Activated T-cell treated with anti-CD3 and anti-CD28 coated beads, Interleukin-2, amount 50 U/mL, for 4 hours (primary cell): ENCODE measurements at regions not wholly inside any gene's neighbourhood (a gene's known extent, or its start where the extent isn't known, plus 50 kb on each side); places are given as distances from the start of the nearest gene placed in this dataset.

Experiments
- ATAC-seq, 2 donors: fragments of 200-7000 bp; cut with Tn5 transposase; one replicate each; pipeline ENCODE4 v1.10.0; 2021
- DNase-seq: peaks from one replicate; pipeline ENCODE4 v3.0.0-alpha.2; 2020
- H3K27me3 Mint-ChIP-seq: one replicate; pipeline ENCODE4 v1.8.0; 2021; ENCODE audit warnings: low read depth, mixed read lengths
- H3K36me3 Mint-ChIP-seq: one replicate; pipeline ENCODE4 v1.8.0; 2022; ENCODE audit warnings: mixed read lengths; ENCODE audit not compliant: insufficient read depth
- H3K4me1 Mint-ChIP-seq: one replicate; pipeline ENCODE4 v1.8.0; 2021; ENCODE audit warnings: low read depth, mixed read lengths
- H3K4me3 Mint-ChIP-seq: one replicate; pipeline ENCODE4 v1.8.0; 2021; ENCODE audit warnings: mild to moderate bottlenecking, moderate library complexity, mixed read lengths
- H3K9me3 Mint-ChIP-seq: one replicate; pipeline ENCODE4 v1.8.0; 2021; ENCODE audit warnings: mixed read lengths

DNA sequence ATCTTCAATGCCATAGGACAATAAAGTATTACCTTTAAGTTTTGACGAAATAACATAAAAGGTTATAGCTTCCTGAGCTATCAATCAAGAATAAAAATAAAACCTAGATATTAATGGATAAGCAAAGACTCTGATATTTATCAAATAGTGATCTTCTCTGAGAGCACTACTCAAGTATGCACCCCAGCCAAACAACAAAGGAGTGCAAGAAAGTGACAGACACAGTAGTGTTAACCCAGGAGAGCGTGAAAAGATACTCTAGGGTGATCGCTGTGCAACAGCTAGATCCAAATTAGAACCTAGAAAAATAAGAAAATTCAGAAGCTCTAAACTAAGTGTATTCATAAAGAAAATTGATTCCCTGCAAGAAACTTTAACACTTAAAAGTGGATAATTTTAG is 83.5 kb upstream of the CDYL start:
- DNase-seq: no peak
- no peaks in the 10 kb centered on the region for H3K36me3 Mint-ChIP-seq
- no peak for ATAC-seq
- H3K4me1 Mint-ChIP-seq: no peaks in the 10 kb centered on the region
- H3K27me3 Mint-ChIP-seq: peaks cover 17% of the 10 kb centered on the region
- no peak overlapping the region for H3K4me3 Mint-ChIP-seq
- H3K9me3 Mint-ChIP-seq: no peaks in the 10 kb centered on the region

DNA sequence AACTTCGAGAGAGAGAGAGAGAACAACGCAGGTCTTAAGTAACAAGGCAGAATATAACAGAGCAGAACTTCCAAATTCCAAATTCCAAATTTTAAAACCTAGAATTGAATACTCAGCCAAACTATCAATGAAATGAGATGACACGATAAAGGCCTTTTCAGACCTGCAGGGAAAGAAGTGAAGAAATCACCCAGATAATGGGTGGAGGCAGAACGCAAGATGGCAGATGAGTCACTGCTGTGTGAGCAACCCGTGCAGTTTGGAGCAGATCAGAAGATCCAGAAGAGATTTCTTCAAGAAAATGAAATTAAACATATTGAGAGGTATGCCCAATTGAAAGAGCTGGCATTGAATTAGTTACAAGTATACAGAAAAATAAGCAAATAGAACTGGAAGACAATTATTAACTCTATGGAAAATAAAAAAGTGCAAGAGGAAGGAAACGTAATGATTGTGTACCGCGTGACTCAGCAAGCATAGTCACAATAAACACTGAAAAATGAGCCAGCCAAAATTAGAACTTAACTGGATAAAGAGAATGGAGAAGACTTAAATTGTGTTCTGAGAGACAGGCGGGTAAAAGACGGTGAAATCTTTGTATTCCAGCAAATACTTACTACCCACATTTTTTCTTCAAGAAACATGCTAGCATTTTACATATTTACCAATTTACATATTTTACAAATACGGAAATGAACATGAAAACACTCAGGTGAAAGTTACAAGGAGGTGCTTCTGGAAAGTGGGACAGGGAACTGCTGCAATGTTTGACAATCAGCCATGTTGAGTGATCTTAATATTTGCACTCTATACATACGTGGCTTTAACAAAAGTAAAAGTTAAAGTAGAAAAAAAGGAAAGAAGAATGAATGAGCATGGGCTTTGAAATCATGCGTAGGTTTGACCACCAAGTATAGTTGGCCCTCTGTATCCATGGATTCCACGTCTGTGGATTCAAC is 87.9 kb upstream of the CDYL start:
- ATAC-seq (no peak), DNase-seq (no peak)
- Mint-ChIP-seq H3K9me3 (no peaks in the 10 kb centered on the region), H3K4me3 (no peak overlapping the region), H3K27me3 (peaks cover 21% of the 10 kb centered on the region), H3K36me3 (no peaks in the 10 kb centered on the region), H3K4me1 (no peaks in the 10 kb centered on the region)

DNA sequence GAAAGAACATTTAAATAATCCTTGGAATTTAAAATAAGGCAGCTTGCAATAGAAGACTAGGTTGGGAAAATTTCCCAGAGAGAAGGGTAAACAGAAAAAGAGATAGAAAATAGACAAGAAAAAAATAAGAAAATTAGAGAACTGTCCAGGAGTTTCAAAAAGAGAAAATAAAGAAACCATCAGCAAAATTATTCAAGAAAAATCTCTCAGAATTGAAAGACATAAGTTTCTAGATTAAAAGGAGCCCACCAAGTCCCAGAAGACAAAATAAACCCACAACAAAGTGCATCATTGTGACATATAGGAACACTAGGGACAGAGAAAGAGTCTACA is 88.6 kb upstream of the CDYL start:
- H3K36me3 Mint-ChIP-seq: no peaks in the 10 kb centered on the region
- peaks cover 26% of the 10 kb centered on the region for H3K27me3 Mint-ChIP-seq
- ATAC-seq (no peak), DNase-seq (no peak)
- no peaks in the 10 kb centered on the region for H3K4me1 Mint-ChIP-seq
- no peaks in the 10 kb centered on the region for H3K9me3 Mint-ChIP-seq
- H3K4me3 Mint-ChIP-seq: no peak overlapping the region

DNA sequence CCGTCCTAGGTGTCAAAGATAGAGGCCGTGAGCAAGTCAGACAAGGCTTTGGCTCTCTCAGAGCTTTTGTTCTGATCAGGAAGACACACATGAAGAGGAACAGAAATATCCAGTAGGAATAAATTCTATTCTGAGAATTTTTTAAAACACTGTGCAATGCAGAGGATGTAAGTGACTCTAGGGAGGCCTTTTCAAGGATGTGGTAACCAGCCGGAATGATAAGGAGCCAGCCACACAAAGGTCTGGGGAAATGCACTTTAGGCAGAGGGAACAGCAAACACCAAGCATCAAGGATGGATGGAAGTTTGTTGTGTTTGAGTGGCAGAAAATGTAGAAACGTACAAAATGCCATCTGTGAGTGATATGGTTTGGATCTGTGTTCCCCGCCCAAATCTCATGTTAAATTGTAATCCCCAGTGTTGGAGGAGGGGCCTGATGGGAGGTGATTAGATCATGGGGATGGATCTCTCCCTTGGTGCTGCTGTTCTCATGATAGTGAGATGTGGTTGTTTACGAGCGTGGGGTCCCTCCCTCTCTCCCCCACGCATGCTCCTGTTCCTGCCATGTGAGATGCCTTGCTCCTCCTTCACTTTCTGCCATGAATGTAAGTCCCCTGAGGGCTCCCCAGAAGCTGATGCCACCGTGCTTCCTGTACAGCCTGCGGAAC is 93.6 kb upstream of the CDYL start:
- Mint-ChIP-seq H3K36me3 (no peaks in the 10 kb centered on the region), H3K4me3 (no peak overlapping the region), H3K27me3 (peaks cover 20% of the 10 kb centered on the region), H3K9me3 (no peaks in the 10 kb centered on the region), H3K4me1 (no peaks in the 10 kb centered on the region)
- no peak for DNase-seq
- ATAC-seq: no peak

DNA sequence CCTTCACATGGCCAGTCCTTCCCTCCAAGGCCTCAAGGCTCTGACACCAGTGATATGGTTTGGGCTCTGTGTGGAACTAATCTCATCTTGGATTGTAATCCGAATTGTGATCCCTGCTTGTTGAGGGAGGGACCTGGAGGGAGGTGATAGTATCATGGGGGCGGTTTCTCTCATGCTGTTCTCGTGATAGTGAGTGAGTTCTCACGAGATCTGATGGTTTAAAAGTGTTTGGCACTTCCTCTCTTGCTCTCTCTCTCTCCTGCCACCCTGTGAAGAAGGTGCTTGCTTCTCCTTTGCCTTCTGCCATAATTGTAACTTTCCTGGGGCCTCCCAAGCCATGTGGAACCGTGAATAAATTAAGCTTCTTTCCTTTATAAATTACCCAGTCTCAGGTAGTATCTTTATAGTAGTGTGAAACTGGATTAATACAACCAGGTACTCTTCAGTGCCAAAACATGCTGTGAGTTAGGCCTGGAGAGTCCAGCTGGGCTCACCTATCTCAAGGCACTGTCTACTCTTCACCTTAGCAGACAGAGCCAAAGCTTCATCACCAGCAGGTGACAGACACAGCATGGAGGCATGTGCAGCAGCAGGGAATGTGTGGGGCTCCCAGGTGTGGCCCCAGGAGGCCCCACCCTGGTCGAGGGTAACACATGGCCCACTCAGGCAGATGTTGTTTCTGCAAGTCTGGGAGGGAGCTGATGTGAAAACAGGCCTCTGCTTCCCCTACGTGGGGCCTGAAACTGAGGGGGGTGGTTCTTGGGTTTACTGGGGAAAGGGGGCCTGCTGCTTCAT is 97.5 kb upstream of the CDYL start:
- Mint-ChIP-seq H3K4me1 (no peaks in the 10 kb centered on the region), H3K9me3 (no peaks in the 10 kb centered on the region), H3K27me3 (peaks cover 15% of the 10 kb centered on the region), H3K36me3 (no peaks in the 10 kb centered on the region), H3K4me3 (no peak overlapping the region)
- ATAC-seq (no peak), DNase-seq (no peak)

- H3K4me1 Mint-ChIP-seq: no peaks in the 10 kb centered on the region
- H3K27me3 Mint-ChIP-seq: peaks cover 6% of the 10 kb centered on the region
- DNase-seq (no peak), ATAC-seq (no peak)
- no peaks in the 10 kb centered on the region for H3K9me3 Mint-ChIP-seq
- H3K36me3 Mint-ChIP-seq: no peaks in the 10 kb centered on the region
- no peak overlapping the region for H3K4me3 Mint-ChIP-seq
These were observed 98.5 kb upstream of the CDYL start for GRCh38 chr6:4677751-4678065.

GRCh38 chr6:4677011-4677750 is 99.0 kb upstream of the CDYL start:
- no peaks in the 10 kb centered on the region for H3K9me3 Mint-ChIP-seq
- H3K27me3 Mint-ChIP-seq: peaks cover 3% of the 10 kb centered on the region
- DNase-seq (no peak), ATAC-seq (no peak)
- no peak overlapping the region for H3K4me3 Mint-ChIP-seq
- H3K36me3 Mint-ChIP-seq: no peaks in the 10 kb centered on the region
- H3K4me1 Mint-ChIP-seq: no peaks in the 10 kb centered on the region

GRCh38 chr6:4676016-4676415 is 100.2 kb upstream of the CDYL start:
- DNase-seq (no peak), ATAC-seq (no peak)
- Mint-ChIP-seq H3K4me3 (no peak overlapping the region), H3K4me1 (no peaks in the 10 kb centered on the region), H3K27me3 (peaks cover 3% of the 10 kb centered on the region), H3K36me3 (no peaks in the 10 kb centered on the region), H3K9me3 (no peaks in the 10 kb centered on the region)

DNA sequence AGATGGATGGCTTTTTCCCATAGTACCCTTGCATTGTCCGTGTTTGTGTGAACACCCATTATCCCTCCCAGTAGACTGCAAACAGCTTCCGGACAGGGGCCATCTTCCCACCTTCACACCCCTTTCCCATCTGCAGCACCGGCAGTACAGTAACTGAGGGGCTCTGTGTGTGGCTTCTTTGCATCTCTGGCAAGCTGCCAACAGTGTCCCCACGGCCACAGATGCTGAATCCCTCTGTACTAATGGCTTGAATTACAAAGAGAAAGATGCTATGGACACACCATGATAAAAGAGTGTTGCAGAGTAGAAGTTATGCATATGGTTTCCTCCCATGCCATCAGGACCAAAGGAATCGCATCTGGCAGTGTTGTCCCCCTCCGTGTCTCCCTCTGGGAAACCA is 101.1 kb upstream of the CDYL start:
- Mint-ChIP-seq H3K4me1 (no peaks in the 10 kb centered on the region), H3K9me3 (no peaks in the 10 kb centered on the region), H3K36me3 (no peaks in the 10 kb centered on the region), H3K4me3 (no peak overlapping the region), H3K27me3 (peaks cover 3% of the 10 kb centered on the region)
- DNase-seq (no peak), ATAC-seq (no peak)

GRCh38 chr6:4673861-4674260 is 102.3 kb upstream of the CDYL start:
- H3K36me3 Mint-ChIP-seq: no peaks in the 10 kb centered on the region
- DNase-seq (no peak), ATAC-seq (no peak)
- H3K27me3 Mint-ChIP-seq: peaks cover 3% of the 10 kb centered on the region
- no peaks in the 10 kb centered on the region for H3K9me3 Mint-ChIP-seq
- no peaks in the 10 kb centered on the region for H3K4me1 Mint-ChIP-seq
- H3K4me3 Mint-ChIP-seq: no peak overlapping the region

- H3K36me3 Mint-ChIP-seq: no peaks in the 10 kb centered on the region
- H3K4me1 Mint-ChIP-seq: no peaks in the 10 kb centered on the region
- H3K9me3 Mint-ChIP-seq: no peaks in the 10 kb centered on the region
- peaks cover 3% of the 10 kb centered on the region for H3K27me3 Mint-ChIP-seq
- DNase-seq (no peak), ATAC-seq (no peak)
- no peak overlapping the region for H3K4me3 Mint-ChIP-seq
These were observed 103.4 kb upstream of the CDYL start for GRCh38 chr6:4672772-4673171.

DNA sequence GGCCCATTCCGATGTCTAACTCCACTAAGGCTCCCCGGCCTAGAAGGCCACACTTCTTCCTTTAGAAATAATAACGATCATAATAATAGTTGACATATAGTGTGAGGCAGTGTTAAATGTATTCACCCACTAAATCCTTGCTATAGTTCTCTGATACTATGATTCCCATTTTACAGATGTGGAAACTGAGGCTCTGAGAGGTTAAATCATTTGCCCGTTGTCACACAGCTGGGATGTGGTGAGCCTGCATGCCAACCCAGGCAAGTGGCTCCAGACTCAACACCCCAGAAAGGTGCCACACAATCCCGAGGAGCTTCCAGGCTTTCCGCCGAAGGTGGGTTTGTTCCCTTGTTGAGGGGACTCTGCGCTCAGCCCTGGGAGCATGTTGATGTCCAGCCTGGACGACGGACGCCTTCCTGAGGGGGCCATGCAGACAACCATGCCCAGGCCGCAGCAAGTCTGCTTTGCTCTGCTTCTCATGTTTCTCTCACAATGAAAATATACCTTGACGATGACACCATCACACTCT is 104.6 kb upstream of the CDYL start:
- Mint-ChIP-seq H3K4me1 (no peaks in the 10 kb centered on the region), H3K36me3 (no peaks in the 10 kb centered on the region), H3K9me3 (no peaks in the 10 kb centered on the region), H3K27me3 (peaks cover 3% of the 10 kb centered on the region), H3K4me3 (no peak overlapping the region)
- DNase-seq (no peak), ATAC-seq (no peak)

DNA sequence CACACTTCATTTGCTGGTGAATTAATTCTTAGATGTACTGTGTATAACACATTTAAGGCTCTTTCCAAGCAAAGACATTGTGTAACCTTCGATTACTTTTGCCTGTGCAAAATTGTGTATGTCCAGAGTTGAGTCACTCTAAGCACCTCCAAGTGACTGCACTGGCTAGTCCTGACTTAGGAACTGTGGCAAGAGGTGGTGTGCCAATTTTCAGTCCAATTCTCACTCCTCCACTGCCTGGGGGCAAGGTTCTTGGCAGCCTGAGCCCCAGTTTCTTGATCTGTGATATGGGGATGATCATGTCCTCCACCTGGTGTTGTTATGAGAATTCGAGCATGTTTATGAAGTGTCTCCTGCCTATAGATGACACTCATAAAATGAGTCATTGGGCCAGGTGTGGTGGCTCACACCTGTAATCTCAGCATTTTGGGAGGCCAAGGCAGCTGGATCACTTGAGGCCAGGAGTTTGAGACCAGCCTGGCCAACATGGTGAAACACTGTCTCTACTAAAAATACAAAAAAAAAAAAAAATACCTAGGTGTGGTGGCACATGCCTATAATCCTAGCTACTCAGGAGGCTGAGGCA is 105.3 kb upstream of the CDYL start:
- DNase-seq: no peak
- ATAC-seq: no peak
- Mint-ChIP-seq H3K36me3 (no peaks in the 10 kb centered on the region), H3K9me3 (no peaks in the 10 kb centered on the region), H3K4me1 (no peaks in the 10 kb centered on the region), H3K4me3 (no peak overlapping the region), H3K27me3 (peaks cover 3% of the 10 kb centered on the region)

DNA sequence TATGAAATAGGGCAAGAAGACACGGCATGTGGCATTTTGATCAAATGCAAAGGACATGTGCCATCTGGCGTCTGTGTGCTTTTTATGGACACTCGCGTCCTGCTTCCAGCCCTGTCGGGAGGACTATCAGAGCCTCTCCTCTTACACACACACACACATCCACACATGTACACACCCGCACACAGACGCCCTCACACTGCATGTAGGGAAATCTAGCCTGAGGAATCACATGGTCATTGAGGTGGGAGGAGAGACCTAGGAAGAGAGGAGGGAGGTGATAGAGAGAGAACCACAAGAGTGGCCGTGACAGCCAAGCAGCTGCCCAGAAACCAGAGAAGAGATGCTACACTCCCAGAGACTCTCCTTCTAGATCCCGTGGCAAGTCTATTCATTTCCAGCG is 105.9 kb upstream of the CDYL start:
- no peak for DNase-seq
- H3K36me3 Mint-ChIP-seq: no peaks in the 10 kb centered on the region
- no peaks in the 10 kb centered on the region for H3K27me3 Mint-ChIP-seq
- ATAC-seq: no peak
- H3K4me3 Mint-ChIP-seq: no peak overlapping the region
- H3K9me3 Mint-ChIP-seq: no peaks in the 10 kb centered on the region
- no peaks in the 10 kb centered on the region for H3K4me1 Mint-ChIP-seq
